BLaER1 treated with 17β-estradiol and CSF1 and Interleukin-3, amounts not matched to agents 10 nM and 100 nM (cell line): ENCODE measurements at regions not wholly inside any gene's neighbourhood (a gene's known extent, or its start where the extent isn't known, plus 50 kb on each side); places are given as distances from the start of the nearest gene placed in this dataset.

Experiments used
- H3K27ac ChIP-seq, 11 experiments: shearing (Covaris generic); formaldehyde crosslinking; 2 replicates each; pipeline ENCODE4 v1.8.1; 2022
- H3K27me3 ChIP-seq, 11 experiments: shearing (Covaris generic); formaldehyde crosslinking; 2 replicates each; pipeline ENCODE4 v1.8.1; 2022
- H3K36me3 ChIP-seq, 11 experiments: shearing (Covaris generic); formaldehyde crosslinking; 2 replicates each; pipeline ENCODE4 v1.8.1; 2022
- H3K4me1 ChIP-seq, 10 experiments: shearing (Covaris generic); formaldehyde crosslinking; 2 replicates each; pipeline ENCODE4 v1.8.1; 2022
- H3K4me2 ChIP-seq, 11 experiments: shearing (Covaris generic); formaldehyde crosslinking; 2 replicates each; pipeline ENCODE4 v1.8.1; 2022
- H3K4me3 ChIP-seq, 10 experiments: shearing (Covaris generic); formaldehyde crosslinking; 2 replicates each; pipeline ENCODE4 v1.8.1; 2022
- H3K9ac ChIP-seq, 11 experiments: shearing (Covaris generic); formaldehyde crosslinking; 2 replicates each; pipeline ENCODE4 v1.8.1; 2022
- H3K9me3 ChIP-seq, 11 experiments: shearing (Covaris generic); formaldehyde crosslinking; replicated peaks in 1 of 11; 2 replicates each; pipeline ENCODE4 v1.8.1; 2022
- H4K20me1 ChIP-seq, 11 experiments: shearing (Covaris generic); formaldehyde crosslinking; 2 replicates each; pipeline ENCODE4 v1.8.1; 2022
- Cebpa-rat ChIP-seq, 11 experiments: shearing (Covaris generic); IDR thresholded peaks; 2 replicates each; pipeline ENCODE4 v1.8.1; 2022

GRCh38 chr5:2017540-2018389 is 135.0 kb upstream of the IRX4 start:
- TF ChIP-seq Cebpa-rat (IDR thresholded peaks at IDR 0.05) = no peak
- no peaks in the 10 kb centered on the region for H4K20me1 ChIP-seq
- peaks cover 0 to 3% (median 0%) of the 10 kb centered on the region in 11 experiments; a peak in 1 of 22 replicates for H3K27me3 ChIP-seq
- H3K9ac ChIP-seq = no peak overlapping the region
- no peak overlapping the region for H3K4me2 ChIP-seq
- no peaks in the 10 kb centered on the region for H3K9me3 ChIP-seq
- no peaks in the 10 kb centered on the region for H3K36me3 ChIP-seq
- no peak overlapping the region for H3K4me3 ChIP-seq
- H3K27ac ChIP-seq = no peak overlapping the region
- H3K4me1 ChIP-seq = peaks cover 10 to 21% (median 11%) of the 10 kb centered on the region in 10 experiments; a peak in 16 of 20 replicates

GRCh38 chr5:2015961-2016360 is 133.2 kb upstream of the IRX4 start:
- H4K20me1 ChIP-seq = no peaks in the 10 kb centered on the region
- H3K36me3 ChIP-seq = no peaks in the 10 kb centered on the region
- H3K9ac ChIP-seq = no peak overlapping the region
- no peaks in the 10 kb centered on the region for H3K9me3 ChIP-seq
- H3K4me1 ChIP-seq = peaks cover 11 to 20% (median 12%) of the 10 kb centered on the region in 10 experiments; a peak in 16 of 20 replicates
- H3K4me2 ChIP-seq = no peak overlapping the region
- H3K27ac ChIP-seq = no peak overlapping the region
- H3K27me3 ChIP-seq = 0 out of 22 replicates have a peak, but pooled peaks cover 0 to 3% (median 0%) of the 10 kb centered on the region in 11 experiments
- H3K4me3 ChIP-seq = no peak overlapping the region
- no peak for TF ChIP-seq Cebpa-rat (IDR thresholded peaks at IDR 0.05)

- TF ChIP-seq Cebpa-rat (IDR thresholded peaks at IDR 0.05) = no peak
Observed at GRCh38 chr5:2015124-2015848, 132.6 kb upstream of the IRX4 start.

GRCh38 chr5:2014058-2014610 is 131.4 kb upstream of the IRX4 start:
- H3K27me3 ChIP-seq = peaks cover 0 to 9% (median 0%) of the 10 kb centered on the region in 11 experiments; a peak in 3 of 22 replicates
- TF ChIP-seq Cebpa-rat (IDR thresholded peaks at IDR 0.05) = no peak

More at GRCh38 chr5:2015124-2015848, 132.6 kb upstream of the IRX4 start:
- no peak overlapping the region for H3K9ac ChIP-seq
- no peak overlapping the region for H3K4me3 ChIP-seq
- peaks cover 11 to 16% (median 12%) of the 10 kb centered on the region in 10 experiments; a peak in 16 of 20 replicates for H3K4me1 ChIP-seq
- no peaks in the 10 kb centered on the region for H3K36me3 ChIP-seq
- no peaks in the 10 kb centered on the region for H4K20me1 ChIP-seq
- no peak overlapping the region for H3K27ac ChIP-seq
- H3K4me2 ChIP-seq = no peak overlapping the region
- H3K9me3 ChIP-seq = no peaks in the 10 kb centered on the region
- 0 out of 22 replicates have a peak, but pooled peaks cover 0 to 3% (median 0%) of the 10 kb centered on the region in 11 experiments for H3K27me3 ChIP-seq

GRCh38 chr5:2013301-2014057 is 130.8 kb upstream of the IRX4 start:
- Histone ChIP-seq H3K4me3 (no peak overlapping the region), H3K27ac (no peak overlapping the region; a peak in 1 of 22 replicates), H3K4me1 (peaks cover 11 to 31% (median 21%) of the 10 kb centered on the region in 10 experiments; a peak in 17 of 20 replicates), H3K9me3 (no peaks in the 10 kb centered on the region), H3K36me3 (no peaks in the 10 kb centered on the region), H3K4me2 (peak overlapping the region; percentile 12 to 62 (median 26); a peak in 20 of 22 replicates), H4K20me1 (no peaks in the 10 kb centered on the region), H3K9ac (no peak overlapping the region), H3K27me3 (peaks cover 0 to 14% (median 0%) of the 10 kb centered on the region in 11 experiments; a peak in 4 of 22 replicates)
- TF ChIP-seq Cebpa-rat (IDR thresholded peaks at IDR 0.05) = no peak

More at GRCh38 chr5:2014058-2014610, 131.4 kb upstream of the IRX4 start:
- Histone ChIP-seq H3K9ac (no peak overlapping the region), H3K4me2 (peak overlapping the region in 4 of 11 experiments; percentile 19 to 62 (median 40); a peak in 4 of 22 replicates), H3K4me1 (peaks cover 11 to 24% (median 16%) of the 10 kb centered on the region in 10 experiments; a peak in 17 of 20 replicates), H4K20me1 (no peaks in the 10 kb centered on the region), H3K36me3 (no peaks in the 10 kb centered on the region), H3K4me3 (no peak overlapping the region), H3K9me3 (no peaks in the 10 kb centered on the region), H3K27ac (no peak overlapping the region)

- Histone ChIP-seq H3K9me3 (no peaks in the 10 kb centered on the region), H3K4me3 (no peak overlapping the region), H3K4me1 (peaks cover 11 to 31% (median 21%) of the 10 kb centered on the region in 10 experiments; a peak in 17 of 20 replicates), H3K36me3 (no peaks in the 10 kb centered on the region), H3K4me2 (peak overlapping the region; percentile 12 to 62 (median 26); a peak in 19 of 22 replicates), H4K20me1 (no peaks in the 10 kb centered on the region), H3K27ac (no peak overlapping the region; a peak in 1 of 22 replicates), H3K27me3 (peaks cover 0 to 16% (median 0%) of the 10 kb centered on the region in 11 experiments; a peak in 5 of 22 replicates), H3K9ac (no peak overlapping the region)
- no peak for TF ChIP-seq Cebpa-rat (IDR thresholded peaks at IDR 0.05)
Observed at GRCh38 chr5:2012885-2013284, 130.2 kb upstream of the IRX4 start.

- Histone ChIP-seq H3K27me3 (peaks cover 0 to 19% (median 0%) of the 10 kb centered on the region in 11 experiments; a peak in 5 of 22 replicates), H3K9me3 (no peaks in the 10 kb centered on the region), H3K4me1 (peaks cover 11 to 31% (median 21%) of the 10 kb centered on the region in 10 experiments; a peak in 17 of 20 replicates), H3K36me3 (no peaks in the 10 kb centered on the region), H3K4me2 (no peak overlapping the region), H4K20me1 (no peaks in the 10 kb centered on the region), H3K9ac (no peak overlapping the region), H3K27ac (no peak overlapping the region), H3K4me3 (no peak overlapping the region)
- no peak for TF ChIP-seq Cebpa-rat (IDR thresholded peaks at IDR 0.05)
Observed at GRCh38 chr5:2011481-2012411, 129.0 kb upstream of the IRX4 start.
